GM18508 (cell line): ENCODE measurements at regions not wholly inside any gene's neighbourhood (a gene's known extent, or its start where the extent isn't known, plus 50 kb on each side); places are given as distances from the start of the nearest gene placed in this dataset.

ENCODE experiments used
- ATAC-seq: cut with Tn5 transposase; IDR thresholded peaks from one replicate; pipeline ENCODE4 v1.9.1; 2021; ENCODE audit warnings: moderate number of reproducible peaks; ENCODE audit not compliant: insufficient read depth, unreplicated experiment

DNA sequence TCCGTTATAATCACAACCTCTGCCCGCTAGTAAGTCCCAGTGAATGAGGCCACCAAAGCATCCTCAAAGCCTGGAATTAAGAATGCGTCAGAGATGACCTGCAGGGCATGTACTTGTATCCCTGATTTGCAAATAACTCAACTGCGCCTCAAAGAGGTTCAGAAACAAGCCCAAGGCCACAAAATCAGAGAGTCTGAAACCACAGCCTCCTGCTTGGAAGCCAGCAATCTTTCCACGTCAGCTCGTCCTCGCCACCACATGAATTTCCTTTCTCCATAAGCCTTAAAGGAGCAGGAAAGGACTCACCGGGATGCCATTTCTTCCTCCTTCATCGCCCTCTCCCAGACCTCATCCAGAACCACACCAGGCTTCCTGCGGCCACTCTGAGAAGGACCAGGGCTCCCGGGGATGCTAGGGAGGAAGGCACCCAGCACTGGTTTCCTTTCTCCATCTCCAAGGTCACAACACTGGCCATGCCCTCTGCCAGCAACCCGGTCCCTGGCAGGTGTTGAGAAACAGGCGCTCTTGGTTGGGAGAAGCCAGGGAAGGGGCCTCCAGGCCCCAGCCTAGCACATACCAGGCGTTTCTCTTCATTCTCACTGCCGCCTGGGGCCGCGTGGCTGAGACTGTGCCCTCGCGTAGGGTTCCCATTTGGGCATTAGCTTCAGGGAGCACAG lies 191.2 kb upstream of the DIO3 start:
- no peak for ATAC-seq

DNA sequence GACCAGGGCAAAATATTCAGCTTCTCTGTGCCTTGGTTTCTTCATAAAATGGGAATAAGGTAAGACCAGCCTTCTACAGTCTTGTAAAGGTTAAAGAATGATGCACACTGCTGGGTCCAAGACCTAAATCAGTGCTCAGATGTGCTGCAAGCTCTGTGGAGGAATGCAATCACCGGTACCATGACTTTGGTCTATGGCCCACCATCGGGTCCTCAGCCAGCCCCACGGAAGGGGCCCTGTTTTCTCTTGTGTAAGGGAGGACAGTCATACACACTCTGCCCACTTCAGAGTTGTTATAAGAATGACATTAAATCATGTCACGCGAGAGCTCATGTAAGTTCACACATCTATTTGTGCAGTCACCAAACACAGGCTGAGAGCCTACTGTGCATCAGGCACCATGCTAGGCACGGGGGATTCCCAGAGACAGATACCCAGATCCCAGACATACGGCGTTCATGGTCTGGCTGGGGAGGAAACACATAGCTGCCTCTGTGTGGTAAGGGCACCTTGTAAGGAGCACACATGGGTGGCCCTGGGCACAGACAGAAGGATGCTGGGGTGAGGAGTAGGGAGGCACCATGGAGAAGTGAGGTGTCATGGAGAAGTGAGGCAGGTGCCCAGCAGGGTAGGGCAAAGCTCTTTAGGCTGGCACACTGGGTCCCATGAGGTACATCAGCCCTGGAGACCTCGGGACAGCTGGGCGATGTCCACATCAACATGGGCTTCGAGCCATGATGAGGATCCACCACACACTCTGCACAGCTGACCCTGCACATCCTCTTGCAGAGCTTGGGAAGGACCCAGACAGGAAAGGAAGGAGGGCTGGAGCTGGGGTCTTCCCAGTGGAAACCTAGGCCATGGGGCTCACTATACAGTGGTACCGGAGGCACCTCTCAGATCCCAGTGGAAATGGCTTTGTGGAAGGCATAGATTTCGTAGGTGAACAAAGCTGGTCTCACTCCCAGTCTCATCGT lies 190.4 kb upstream of the DIO3 start:
- no peak for ATAC-seq

DNA sequence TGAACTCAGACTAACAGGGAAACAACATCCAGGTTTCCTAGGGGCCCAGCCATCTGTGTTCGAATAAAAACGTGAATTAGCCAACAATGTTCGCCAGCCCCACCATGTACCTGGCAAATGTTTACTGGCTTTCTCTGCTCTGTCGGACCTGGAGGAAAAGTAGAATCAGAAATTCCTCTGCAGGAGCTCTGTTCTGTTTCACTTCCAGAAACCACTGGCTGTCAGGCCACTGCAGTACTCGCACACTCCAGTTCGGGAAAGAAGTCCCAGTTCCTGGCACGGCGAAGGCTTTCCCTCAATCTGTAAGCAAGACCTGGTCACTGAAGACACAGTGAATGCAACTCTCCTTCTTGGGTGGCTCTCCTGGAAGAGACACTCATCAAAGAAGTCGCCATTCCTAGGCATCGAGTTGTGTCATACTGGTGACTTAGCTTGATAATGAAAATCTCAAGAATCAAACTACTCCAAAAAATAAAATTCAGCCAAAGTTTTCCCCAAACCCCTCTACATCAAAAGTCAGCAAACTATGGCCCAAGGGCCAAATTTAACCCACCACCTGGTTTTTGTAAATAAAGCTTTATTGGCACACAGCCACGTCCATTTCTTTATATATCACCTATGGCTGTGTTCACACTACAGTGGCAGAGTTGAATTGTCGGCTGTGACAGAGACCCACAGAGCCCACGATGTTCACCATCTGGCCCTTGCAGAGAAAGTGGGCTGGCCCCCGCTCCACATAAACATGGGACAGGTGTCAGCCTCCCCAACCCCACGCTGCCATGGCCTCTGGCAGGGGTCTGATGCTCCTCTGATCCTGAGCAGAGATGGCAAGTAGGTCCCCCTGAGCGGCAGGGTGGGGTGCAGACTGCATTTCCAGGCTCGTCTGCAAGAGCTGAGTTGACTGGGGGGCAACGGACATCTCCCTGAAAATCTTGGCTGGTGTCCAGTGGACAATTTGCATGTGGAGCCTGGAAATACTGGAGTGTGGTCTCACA lies 189.2 kb upstream of the DIO3 start:
- ATAC-seq: no peak

DNA sequence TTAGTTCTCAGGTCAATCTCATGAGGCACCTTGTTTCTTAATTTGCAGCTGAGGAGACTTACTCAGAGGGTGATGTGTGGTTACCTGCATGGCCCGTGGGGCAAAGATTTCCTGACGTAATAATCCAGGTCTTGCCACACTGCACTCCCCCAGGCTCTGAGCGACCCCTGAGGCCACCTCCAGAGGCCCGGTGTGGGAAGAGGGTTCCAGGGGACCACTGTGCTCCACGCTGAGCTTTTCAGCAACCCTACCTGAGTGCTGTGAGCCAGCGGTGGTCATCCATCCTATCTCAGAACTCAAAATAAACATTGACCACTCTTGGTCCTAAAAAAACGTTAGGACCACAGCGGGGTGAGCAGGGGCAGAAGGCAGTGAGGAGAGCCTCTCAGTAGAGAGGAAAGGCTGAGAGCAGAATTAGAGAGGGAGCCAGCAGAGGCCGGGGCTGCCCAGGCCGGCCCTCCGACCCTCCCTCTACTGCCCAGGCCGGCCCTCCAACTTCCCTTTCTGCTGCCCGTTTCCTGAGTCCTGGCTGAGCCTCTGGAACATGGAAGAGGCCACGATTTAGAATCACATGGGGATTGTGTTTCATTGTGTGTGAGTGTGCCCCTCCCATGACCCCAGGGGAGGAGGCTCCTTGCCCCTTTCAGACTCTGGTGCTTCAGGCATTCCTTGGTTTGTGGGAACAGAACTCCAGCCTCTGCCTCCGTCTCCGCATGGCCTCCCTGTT lies 188.2 kb upstream of the DIO3 start:
- ATAC-seq: no peak

DNA sequence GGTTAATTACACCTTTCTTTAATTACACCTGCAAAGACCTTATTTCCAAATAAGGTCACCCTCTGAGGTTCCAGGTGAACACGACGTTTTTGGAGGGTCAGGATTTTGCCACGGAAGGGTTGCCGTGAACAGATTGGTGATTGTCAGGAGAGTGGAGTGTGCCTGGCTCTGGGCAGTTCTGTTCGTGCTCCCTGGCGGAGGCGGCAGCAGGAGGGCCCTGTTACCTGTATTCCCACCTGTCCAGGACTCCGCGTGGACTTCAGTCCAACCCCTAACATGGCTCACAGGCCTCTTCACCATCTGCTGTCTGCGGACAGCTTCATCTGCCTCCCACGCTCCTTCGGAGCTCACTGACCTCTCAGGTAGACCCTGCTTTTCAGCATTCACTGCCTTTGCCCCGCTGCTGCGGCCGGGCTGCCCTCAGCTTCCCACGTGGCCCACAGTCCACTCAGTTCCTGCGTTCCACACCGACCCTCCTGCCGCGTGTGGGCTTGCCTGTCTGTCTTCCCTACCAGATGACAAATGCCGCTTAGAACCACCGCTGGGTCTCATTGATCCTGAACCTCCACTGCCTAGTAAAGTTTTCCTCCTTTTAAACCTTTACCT lies 187.5 kb upstream of the DIO3 start:
- no peak for ATAC-seq

DNA sequence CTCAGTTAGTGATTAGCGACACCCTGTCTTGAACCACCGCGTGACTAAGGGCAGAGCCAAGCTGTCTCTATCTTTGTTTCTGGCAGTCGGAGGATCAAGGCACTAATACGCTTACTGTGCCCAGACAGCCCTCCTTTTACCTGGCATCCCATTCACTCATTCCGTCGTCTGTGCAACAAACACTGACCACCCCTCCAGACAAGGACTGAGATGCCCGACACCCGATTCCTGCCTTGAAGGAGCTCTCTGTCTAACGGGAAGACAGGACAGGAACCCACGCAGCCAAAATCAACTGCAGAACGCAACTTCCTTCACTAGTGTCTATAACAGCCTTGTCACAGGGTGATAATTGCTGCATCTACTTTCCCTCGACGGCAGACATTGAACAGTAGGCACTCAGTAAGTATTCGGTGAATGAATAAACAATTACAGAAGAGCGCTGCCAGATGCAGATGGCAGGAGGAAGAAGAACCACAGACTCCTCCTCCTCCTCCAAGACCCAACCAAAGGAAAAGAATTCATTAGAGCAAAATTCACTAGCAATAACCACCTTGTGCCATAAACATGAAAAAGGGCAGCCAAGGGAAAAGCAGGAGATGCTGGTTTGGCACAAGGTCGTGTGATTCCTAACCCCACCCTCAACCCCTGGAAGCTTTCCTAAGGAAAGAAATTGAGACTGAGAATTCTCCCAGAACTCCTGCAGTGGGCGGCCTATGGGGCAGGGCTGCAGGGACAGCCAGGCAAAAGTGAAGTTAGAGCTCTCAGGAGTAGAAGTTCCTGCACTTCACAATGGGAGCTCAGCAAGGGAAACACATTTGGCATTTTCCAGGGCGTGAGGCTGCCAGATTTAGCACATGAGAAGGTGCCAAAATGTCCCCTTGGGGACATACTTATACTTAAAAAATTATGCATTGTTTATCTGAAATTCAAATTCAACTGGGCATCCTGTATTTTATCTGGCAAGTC lies 186.6 kb upstream of the DIO3 start:
- no peak for ATAC-seq

DNA sequence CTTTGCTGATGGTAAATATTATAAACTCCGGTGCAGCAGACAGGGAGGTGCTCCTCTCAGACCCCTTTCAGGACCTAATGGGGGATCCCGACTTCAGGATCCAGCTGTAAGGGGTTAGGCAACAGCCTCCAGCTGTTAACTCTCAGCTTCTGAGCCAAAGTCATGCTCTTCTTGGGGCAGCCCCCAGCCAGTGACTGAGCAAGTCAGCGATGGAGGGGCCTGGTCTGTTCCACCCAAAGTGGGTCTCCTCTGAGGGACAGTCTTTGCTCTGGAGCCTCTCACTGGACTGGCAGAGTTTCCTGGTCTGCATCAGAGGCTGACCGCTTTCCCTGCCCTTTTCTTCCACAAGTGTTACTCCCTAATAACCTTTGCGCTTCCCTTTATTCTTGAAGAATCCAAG lies 184.2 kb upstream of the DIO3 start:
- no peak for ATAC-seq

DNA sequence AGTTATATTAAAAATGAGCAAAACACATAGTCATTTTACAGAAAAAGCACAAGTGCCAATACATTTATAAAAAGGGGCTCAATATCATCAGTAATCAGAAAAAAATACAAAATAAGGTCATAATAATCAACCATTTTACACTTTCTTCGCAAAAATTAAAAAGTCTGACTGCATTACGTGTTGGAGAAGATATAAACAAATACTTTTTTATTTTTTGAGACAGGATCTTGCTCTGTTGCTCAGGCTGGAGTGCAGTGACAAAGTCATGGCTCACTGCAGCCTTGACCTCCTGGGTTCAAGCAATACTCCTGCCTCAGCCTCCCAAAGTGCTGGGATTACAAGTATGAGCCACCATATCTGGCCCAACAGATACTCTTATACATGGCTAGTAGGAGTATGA lies 181.5 kb upstream of the DIO3 start:
- ATAC-seq: no peak

DNA sequence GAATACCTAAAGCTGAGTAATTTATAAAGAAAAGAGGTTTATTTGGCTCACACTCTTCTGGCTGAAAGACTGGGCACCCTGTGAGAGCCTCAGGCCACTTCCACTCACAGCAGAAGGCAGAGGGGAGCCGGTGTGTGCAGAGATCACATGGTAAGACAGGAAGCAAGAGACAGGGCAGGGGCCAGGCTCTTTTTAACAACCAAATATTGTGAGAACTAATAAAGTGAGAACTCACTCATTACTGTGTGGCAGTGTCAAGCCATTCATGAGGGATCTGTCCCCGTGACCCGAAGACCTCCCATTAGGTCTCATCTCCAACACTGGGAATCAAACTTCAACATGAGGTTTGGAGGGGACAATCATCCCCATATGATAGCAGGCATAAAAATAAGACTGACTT lies 180.8 kb upstream of the DIO3 start:
- no peak for ATAC-seq

DNA sequence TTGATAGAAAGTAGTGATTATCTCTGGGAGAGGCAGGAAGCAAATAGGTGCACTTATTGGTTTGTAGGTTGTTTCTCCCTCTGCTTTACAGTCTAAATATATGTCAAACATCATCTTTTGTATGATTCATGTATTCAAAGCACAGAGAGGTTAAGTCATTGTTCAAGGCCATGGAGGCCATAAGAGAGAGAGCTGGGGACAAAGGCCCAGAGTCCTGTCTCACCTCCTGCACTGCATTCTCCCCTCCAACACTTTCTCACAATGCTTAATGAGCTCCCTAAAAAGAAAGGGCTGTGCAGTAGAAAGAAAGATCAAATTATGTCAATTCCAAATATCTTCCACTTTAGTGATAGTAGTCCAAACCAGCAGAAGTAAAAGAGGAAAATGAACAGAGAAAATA lies 180.4 kb upstream of the DIO3 start:
- ATAC-seq: no peak

DNA sequence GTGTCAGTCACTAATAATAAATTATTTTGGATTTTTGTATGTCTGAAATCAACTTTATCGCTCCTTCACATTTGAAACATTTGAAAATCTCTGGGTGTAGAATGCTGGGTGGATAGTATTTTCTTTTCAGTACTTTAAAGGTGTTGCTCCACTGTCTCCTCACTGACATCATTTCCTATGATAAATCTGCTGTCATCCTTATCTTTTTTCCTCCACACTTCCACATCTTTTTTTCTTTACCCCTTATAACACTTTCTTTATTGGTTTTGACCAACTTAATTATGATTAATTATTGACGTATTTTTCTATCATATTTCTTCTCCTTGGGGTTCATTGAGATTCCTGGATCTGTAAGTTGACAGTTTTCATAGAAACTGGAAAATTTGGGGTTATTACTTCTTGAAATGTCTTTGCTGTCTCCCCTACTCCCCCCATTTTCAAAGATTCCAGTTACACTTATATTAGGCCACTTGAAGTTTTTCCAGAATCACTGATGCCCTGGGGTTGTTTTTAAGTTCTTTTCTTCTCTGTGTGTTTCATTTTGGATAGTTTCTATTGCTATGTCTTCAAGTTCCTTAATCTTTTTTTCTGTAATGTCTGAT lies 177.5 kb upstream of the DIO3 start:
- no peak for ATAC-seq

DNA sequence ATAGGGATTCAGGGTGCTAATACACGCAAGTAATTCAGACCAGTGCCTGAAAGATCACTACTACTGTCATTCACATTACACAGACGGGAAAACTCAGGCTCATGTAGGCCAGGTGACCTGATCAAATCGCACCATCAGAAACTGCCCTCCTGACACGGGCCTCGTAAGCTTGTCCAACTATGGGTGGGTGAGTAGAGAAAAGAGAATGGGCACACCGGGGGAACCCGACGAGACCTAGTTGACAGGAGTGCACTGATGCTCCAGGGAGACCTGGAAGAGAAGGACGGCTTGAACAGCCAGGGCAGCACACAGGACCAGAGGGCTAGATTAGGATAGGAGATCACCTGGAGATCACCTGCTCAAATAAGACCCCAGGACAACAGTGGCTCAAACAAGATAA lies 166.9 kb upstream of the DIO3 start:
- ATAC-seq: no peak

DNA sequence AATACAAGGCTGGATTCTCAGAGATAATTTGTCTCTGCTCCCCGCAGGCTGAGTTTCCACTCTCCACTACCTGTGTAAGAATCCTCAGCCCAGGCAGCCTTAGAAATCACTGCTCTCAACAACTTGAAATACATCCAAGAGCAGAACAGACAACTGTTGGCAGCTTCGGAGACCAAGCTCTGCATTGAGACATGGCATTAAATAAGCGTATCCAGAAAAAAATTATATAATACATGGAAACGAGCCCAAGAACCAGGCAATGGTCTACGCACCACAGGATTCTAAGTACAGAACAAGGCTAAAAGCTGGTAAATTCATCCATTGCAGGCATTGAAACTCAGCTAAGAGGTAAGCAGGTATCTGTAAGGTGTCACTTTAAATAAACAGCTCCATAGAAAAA lies 165.5 kb upstream of the DIO3 start:
- ATAC-seq: no peak

DNA sequence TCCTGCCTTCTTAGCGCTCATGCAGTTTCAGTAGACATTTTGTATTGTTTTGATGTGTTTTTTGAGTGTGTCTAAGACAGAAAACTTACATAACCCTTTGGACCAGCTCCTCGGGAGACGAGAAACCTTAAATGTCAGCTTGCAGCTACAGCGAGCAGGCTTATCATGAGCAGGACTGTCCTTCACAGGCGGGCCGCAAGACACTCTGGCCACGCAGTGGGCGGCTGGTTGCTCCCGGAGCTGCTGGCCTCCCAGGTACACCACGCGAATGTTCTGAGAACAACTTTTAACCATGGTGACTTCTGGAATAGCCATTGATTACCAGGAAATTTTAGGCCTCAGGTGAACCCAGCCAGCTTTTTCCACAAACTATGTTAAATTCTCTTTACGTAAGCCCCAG lies 164.1 kb upstream of the DIO3 start:
- ATAC-seq: no peak

DNA sequence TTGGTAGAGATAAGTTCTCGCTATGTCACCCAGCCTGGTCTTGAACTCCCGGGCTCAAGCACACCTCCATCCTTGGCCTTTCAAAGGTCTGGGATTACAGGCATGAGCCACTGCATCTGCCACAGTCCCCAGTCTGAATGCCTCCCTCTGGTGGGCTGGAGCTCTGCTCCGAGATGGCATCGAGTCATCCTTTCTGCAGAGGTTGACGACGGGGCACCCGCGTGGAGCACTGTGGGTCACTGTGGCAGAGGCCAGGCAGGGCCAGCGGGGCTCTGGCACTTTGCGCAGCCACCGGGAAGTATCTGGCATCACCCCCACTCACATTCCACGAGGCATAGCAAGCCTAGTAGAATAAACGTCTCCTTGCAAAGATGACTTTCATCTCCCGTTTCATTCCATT lies 163.3 kb upstream of the DIO3 start:
- no peak for ATAC-seq

DNA sequence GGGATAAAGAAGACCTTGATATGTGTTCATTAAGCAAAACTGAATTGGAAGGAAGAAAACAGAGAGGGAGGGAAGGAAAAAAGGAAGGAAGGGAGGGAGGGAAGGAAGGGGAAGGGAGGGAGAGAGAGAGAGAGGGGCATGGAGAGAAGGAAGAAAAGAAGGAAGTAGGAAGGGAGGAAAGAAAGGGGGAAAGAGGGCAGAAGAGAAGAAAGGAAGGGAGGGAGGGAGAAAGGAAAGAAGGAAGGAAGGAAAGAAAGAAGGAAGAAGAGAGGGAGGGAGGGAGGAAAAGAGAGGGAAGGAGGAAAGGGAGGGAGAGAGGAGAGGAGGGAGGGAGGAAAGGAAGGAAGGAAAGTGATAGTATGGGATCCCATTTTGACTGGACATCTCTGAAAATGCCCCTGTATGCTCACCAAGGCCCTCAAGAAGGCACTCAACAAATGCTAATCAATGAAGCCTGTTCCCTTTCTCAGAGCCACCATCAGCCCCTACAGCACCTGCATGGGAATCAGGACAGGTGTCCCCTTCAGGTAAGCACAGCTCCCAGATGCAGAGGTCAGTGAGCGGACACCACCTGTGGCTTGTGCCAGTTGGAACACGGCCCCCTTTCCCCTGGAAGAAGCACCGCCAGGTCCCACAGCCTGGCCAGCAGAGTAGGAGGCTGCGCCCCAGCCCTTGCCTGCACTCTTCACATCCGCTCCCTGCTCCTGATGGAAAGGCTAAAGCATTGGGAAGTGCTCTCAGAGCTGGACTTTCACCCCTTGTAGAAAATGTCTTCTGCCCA lies 161.4 kb upstream of the DIO3 start:
- ATAC-seq: no peak

DNA sequence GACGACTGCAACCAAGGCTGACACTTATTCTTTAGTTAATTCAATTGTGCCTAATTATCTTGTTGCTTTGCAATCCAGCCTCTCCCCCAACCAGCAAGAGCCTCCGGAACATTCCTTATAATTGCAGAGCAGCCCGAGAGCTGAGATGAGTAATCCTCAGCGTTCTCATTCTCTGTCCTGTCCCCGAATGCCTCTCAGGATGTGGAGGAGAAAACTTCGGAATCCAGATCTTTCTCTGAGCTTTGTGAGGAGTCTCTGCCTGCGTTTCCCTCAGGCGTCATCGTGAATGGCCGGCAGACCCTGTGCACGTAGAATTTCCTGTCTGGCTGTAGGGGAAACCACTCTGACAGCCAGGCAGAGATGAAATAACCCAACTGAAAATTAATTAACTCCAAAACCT lies 160.5 kb upstream of the DIO3 start:
- no peak for ATAC-seq
